K562 (cell line): ENCODE measurements at regions not wholly inside any gene's neighbourhood (a gene's known extent, or its start where the extent isn't known, plus 50 kb on each side); places are given as distances from the start of the nearest gene placed in this dataset.

Experiments used
- ATAC-seq: fragments of 200-7000 bp; cut with Tn5 transposase; 3 replicates; pipeline ENCODE4 v1.9.1; 2020; ENCODE audit warnings: moderate library complexity
- BruUV-seq: library from RNA; stranded (reverse); fragments of 400-500 nt; replicated peaks from 2 replicates; lab custom pipeline; 2021; lab: Mats Ljungman, UMichigan
- CTCF ChIA-PET: fragments of 300-600 bp; formaldehyde crosslinking; extraction: SDS; loops from one replicate; lab custom pipeline; 2021; ENCODE audit warnings: low intra/inter-chr PET ratio; lab: Yijun Ruan, JAX
- POLR2A ChIA-PET: fragments of 300-600, 350-650 bp; sonication (Branson Sonifier 250); formaldehyde crosslinking; extraction: SDS; loops from one replicate; lab custom pipeline; 2021; ENCODE audit warnings: antibody characterized with exemption, inconsistent platforms; lab: Yijun Ruan, JAX
- DNase-seq, 4 experiments: peaks; one replicate each; pipeline versions ENCODE4 v3.0.0 to v3.0.0-alpha.2; 2011 to 2018; ENCODE audit warnings: low spot score in 3 of 4, mixed read lengths in 3 of 4; ENCODE audit errors: extremely low read depth in 1 of 4
- FAIRE-seq: peaks from 2 replicates; lab custom pipeline; 2011; peaks lifted over from hg19 to GRCh38; lab: Jason Lieb, UNC
- H2AFZ ChIP-seq: 2 replicates; pipeline ENCODE4 v1.6.0; 2011; ENCODE audit warnings: low read depth, low read length, control low read depth, inconsistent platforms
- H3K27ac ChIP-seq: fragments of 200-600 bp; 3 replicates; pipeline ENCODE4 v1.8.0; 2011; ENCODE audit warnings: low read depth, mild to moderate bottlenecking, control low read depth, inconsistent platforms, low read length, moderate library complexity, mixed read lengths; ENCODE audit errors: extremely low read depth
- H3K27me3 ChIP-seq, 2 experiments: fragments of 300-600 bp in 1 of 2; 2 replicates in 1 of 2; 3 replicates in 1 of 2; pipeline versions ENCODE4 v1.6.0 to v1.8.0; 2011; ENCODE audit warnings: inconsistent platforms in 2 of 2, low read length in 2 of 2, mild to moderate bottlenecking in 1 of 2, mixed read lengths in 1 of 2, moderate library complexity in 1 of 2; ENCODE audit not compliant: control insufficient read depth in 2 of 2, insufficient read depth in 2 of 2
- H3K36me3 ChIP-seq: fragments of 300-600 bp; 3 replicates; pipeline ENCODE4 v1.8.0; 2011; ENCODE audit warnings: mild to moderate bottlenecking, low read length, inconsistent platforms; ENCODE audit not compliant: control insufficient read depth, insufficient read depth
- H3K4me1 ChIP-seq, 2 experiments: fragments of 200-600 bp in 1 of 2; replicated peaks in 1 of 2; 2 replicates in 1 of 2; 3 replicates in 1 of 2; pipeline versions ENCODE4 v1.5.1 to v1.8.0; 2011; ENCODE audit warnings: inconsistent platforms in 2 of 2, low read length in 2 of 2, mild to moderate bottlenecking in 1 of 2, mixed read lengths in 1 of 2, moderate library complexity in 1 of 2; ENCODE audit not compliant: control insufficient read depth in 2 of 2, insufficient read depth in 2 of 2
- H3K4me2 ChIP-seq: 2 replicates; pipeline ENCODE4 v1.6.1; 2011; ENCODE audit warnings: low read length, control low read depth, inconsistent platforms, mixed read lengths; ENCODE audit not compliant: insufficient read depth
- H3K4me3 ChIP-seq: fragments of 200-600 bp; sonication (generic), shearing (Covaris generic); 2 replicates; pipeline ENCODE4 v1.5.1; 2016; ENCODE audit warnings: control low read depth, inconsistent platforms
- H3K79me2 ChIP-seq: fragments of 200-600 bp; 3 replicates; pipeline ENCODE4 v1.8.0; 2011; ENCODE audit warnings: low read length, inconsistent platforms; ENCODE audit not compliant: control insufficient read depth, insufficient read depth
- H3K9ac ChIP-seq, 2 experiments: 2 replicates each; pipeline versions ENCODE4 v1.6.0 to v1.6.1; 2011; ENCODE audit warnings: low read depth in 2 of 2, low read length in 2 of 2, control low read depth in 1 of 2, inconsistent platforms in 1 of 2, mild to moderate bottlenecking in 1 of 2, mixed read lengths in 1 of 2; ENCODE audit not compliant: insufficient read depth in 1 of 2
- H3K9me1 ChIP-seq: one replicate; pipeline ENCODE4 v1.6.0; 2011; ENCODE audit warnings: inconsistent platforms, mild to moderate bottlenecking, low read length, moderate library complexity; ENCODE audit not compliant: control insufficient read depth, insufficient read depth
- H3K9me3 ChIP-seq: replicated peaks from 2 replicates; pipeline ENCODE4 v1.5.1; 2011; ENCODE audit warnings: low read depth, low read length, inconsistent platforms; ENCODE audit not compliant: control insufficient read depth, insufficient read depth
- H4K20me1 ChIP-seq: replicated peaks from 2 replicates; pipeline ENCODE4 v1.6.1; 2011; ENCODE audit warnings: low read length, inconsistent platforms, mixed read lengths; ENCODE audit not compliant: control insufficient read depth, insufficient read depth
- HNRNPH1 ChIP-seq: fragments of 200-400 bp; formaldehyde crosslinking; optimal IDR thresholded peaks from 2 replicates; pipeline ENCODE3; 2017; ENCODE audit warnings: low read depth, mild to moderate bottlenecking, low read length, moderate library complexity
- L3MBTL2 ChIP-seq: fragments of 450-650 bp; IDR thresholded peaks from 2 replicates; pipeline ENCODE4 v1.6.1; 2016; ENCODE audit warnings: mild to moderate bottlenecking, moderate library complexity
- NFIC ChIP-seq: fragments of 450-650 bp; IDR thresholded peaks from 2 replicates; pipeline ENCODE4 v1.6.1; 2017; ENCODE audit warnings: mild to moderate bottlenecking, inconsistent platforms
- NR2F6 ChIP-seq: fragments of 450-650 bp; formaldehyde crosslinking; IDR thresholded peaks from 2 replicates; pipeline ENCODE4 v1.4.0; 2020; ENCODE audit warnings: mild to moderate bottlenecking
- PHF20 ChIP-seq: fragments of 450-650 bp; IDR thresholded peaks from 2 replicates; pipeline ENCODE4 v1.6.1; 2018; ENCODE audit not compliant: partially characterized antibody
- SNRNP70 ChIP-seq: fragments of 200-400 bp; formaldehyde crosslinking; optimal IDR thresholded peaks from 2 replicates; pipeline ENCODE3; 2017; ENCODE audit warnings: low read depth, low read length
- ZNF644 ChIP-seq: fragments of 200-800 bp; sonication (Bioruptor generic); IDR thresholded peaks from 2 replicates; pipeline ENCODE4 v1.6.1; 2016; ENCODE audit warnings: low read depth, missing genetic modification characterization, missing compliant biosample characterization
- ZNF696 ChIP-seq: fragments of 250-450 bp; sonication (Bioruptor Pico); conservative IDR thresholded peaks from 2 replicates; pipeline ENCODE4 v1.4.0; 2020; ENCODE audit warnings: mild to moderate bottlenecking, moderate library complexity
- WGBS: fragments of 100-300 bp; shearing (Covaris generic); methylation state at CpG from one replicate; pipeline ENCODE4 v1.1.6; 2016; ENCODE audit warnings: low coverage, mixed read lengths; ENCODE audit not compliant: insufficient coverage; ENCODE audit errors: missing lambda C conversion rate; 5-methylcytosine and 5-hydroxymethylcytosine counted together
- in situ Hi-C: fragments of 300-500 bp; cut with MboI; formaldehyde crosslinking; loops from 4 replicates; pipeline ENCODE4 v1.15.0; 2018; ENCODE audit warnings: inconsistent platforms, mixed read lengths
- intact Hi-C: fragments of 100-400 bp; cut with micrococcal nuclease; formaldehyde crosslinking; loops from 2 replicates; pipeline ENCODE4 v1.14.2; 2022
- TF ChIP-seq, protein P1 (sequence below): sonication (generic); formaldehyde crosslinking; IDR thresholded peaks from 2 replicates; pipeline ENCODE4 v1.8.0; 2022; ENCODE audit warnings: mild to moderate bottlenecking, missing genetic modification reagents

- in situ Hi-C loops (no loop called here), intact Hi-C loops (no loop called here)
- Histone ChIP-seq H3K27ac (no peak overlapping the region), H3K36me3 (no peaks in the 10 kb centered on the region), H2AFZ (no peak overlapping the region), H3K9me1 (no peaks in the 10 kb centered on the region), H3K9ac (no peak overlapping the region), H3K27me3 (no peaks in the 10 kb centered on the region), H4K20me1 (no peaks in the 10 kb centered on the region), H3K9me3 (no peaks in the 10 kb centered on the region), H3K4me3 (no peak overlapping the region), H3K79me2 (no peaks in the 10 kb centered on the region), H3K4me2 (no peak overlapping the region), H3K4me1 (no peaks in the 10 kb centered on the region)
- no TSS peak for BruUV-seq
- WGBS, result 0% methylated on average over 2 of the region's 2 CpGs
- no peak for ATAC-seq
- TF ChIP-seq NFIC, result peak; percentile 70
- TF ChIP-seq ZNF696, result no peak
- ChIA-PET POLR2A (no interaction called here), CTCF (interaction anchor here (0.6 kb wide), 1 partner anchor 178 kb away, joined by 7 read pairs; no protein-coding TSS in a partner anchor)
- FAIRE-seq, result no peak
- DNase-seq, result no peak
These were observed 70.5 kb upstream of the FAT3 start for GRCh38 chr11:92154110-92154509.

- no peak for DNase-seq
- Histone ChIP-seq H3K9me1 (no peaks in the 10 kb centered on the region), H3K36me3 (no peaks in the 10 kb centered on the region), H3K27ac (no peak overlapping the region), H2AFZ (no peak overlapping the region), H3K79me2 (no peaks in the 10 kb centered on the region), H3K4me1 (no peaks in the 10 kb centered on the region), H3K9me3 (no peaks in the 10 kb centered on the region), H3K27me3 (no peaks in the 10 kb centered on the region), H3K4me3 (no peak overlapping the region), H3K9ac (no peak overlapping the region), H3K4me2 (no peak overlapping the region), H4K20me1 (no peaks in the 10 kb centered on the region)
- 0% methylated on average over 2 of the region's 2 CpGs for WGBS
- FAIRE-seq, result no peak
- BruUV-seq, result no TSS peak
- ATAC-seq, result no peak
- intact Hi-C loops, result no loop called here
- CTCF ChIA-PET, result interaction anchor here (0.6 kb wide), 1 partner anchor 177 kb away, joined by 7 read pairs; no protein-coding TSS in a partner anchor
- TF ChIP-seq HNRNPH1 (no peak), PHF20 (no peak), SNRNP70 (no peak), L3MBTL2 (no peak), ZNF644 (tag) (no peak), NR2F6 (CRISPR knock-in tag) (no peak)
- TF ChIP-seq, protein P1, sequence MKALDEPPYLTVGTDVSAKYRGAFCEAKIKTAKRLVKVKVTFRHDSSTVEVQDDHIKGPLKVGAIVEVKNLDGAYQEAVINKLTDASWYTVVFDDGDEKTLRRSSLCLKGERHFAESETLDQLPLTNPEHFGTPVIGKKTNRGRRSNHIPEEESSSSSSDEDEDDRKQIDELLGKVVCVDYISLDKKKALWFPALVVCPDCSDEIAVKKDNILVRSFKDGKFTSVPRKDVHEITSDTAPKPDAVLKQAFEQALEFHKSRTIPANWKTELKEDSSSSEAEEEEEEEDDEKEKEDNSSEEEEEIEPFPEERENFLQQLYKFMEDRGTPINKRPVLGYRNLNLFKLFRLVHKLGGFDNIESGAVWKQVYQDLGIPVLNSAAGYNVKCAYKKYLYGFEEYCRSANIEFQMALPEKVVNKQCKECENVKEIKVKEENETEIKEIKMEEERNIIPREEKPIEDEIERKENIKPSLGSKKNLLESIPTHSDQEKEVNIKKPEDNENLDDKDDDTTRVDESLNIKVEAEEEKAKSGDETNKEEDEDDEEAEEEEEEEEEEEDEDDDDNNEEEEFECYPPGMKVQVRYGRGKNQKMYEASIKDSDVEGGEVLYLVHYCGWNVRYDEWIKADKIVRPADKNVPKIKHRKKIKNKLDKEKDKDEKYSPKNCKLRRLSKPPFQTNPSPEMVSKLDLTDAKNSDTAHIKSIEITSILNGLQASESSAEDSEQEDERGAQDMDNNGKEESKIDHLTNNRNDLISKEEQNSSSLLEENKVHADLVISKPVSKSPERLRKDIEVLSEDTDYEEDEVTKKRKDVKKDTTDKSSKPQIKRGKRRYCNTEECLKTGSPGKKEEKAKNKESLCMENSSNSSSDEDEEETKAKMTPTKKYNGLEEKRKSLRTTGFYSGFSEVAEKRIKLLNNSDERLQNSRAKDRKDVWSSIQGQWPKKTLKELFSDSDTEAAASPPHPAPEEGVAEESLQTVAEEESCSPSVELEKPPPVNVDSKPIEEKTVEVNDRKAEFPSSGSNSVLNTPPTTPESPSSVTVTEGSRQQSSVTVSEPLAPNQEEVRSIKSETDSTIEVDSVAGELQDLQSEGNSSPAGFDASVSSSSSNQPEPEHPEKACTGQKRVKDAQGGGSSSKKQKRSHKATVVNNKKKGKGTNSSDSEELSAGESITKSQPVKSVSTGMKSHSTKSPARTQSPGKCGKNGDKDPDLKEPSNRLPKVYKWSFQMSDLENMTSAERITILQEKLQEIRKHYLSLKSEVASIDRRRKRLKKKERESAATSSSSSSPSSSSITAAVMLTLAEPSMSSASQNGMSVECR (CRISPR knock-in tag), result no peak
- in situ Hi-C loops, result no loop called here
- POLR2A ChIA-PET, result interaction anchor here (1.2 kb wide), 1 partner anchor 10 kb away, joined by 4 read pairs; no protein-coding TSS in a partner anchor
These were observed 71.1 kb upstream of the FAT3 start for GRCh38 chr11:92153542-92153941.
